M059J (cell line): ENCODE measurements at regions not wholly inside any gene's neighbourhood (a gene's known extent, or its start where the extent isn't known, plus 50 kb on each side); places are given as distances from the start of the nearest gene placed in this dataset.

Experiments used
- DNase-seq: peaks from one replicate; pipeline ENCODE4 v3.0.0-alpha.2; 2012; ENCODE audit warnings: low read depth

DNA sequence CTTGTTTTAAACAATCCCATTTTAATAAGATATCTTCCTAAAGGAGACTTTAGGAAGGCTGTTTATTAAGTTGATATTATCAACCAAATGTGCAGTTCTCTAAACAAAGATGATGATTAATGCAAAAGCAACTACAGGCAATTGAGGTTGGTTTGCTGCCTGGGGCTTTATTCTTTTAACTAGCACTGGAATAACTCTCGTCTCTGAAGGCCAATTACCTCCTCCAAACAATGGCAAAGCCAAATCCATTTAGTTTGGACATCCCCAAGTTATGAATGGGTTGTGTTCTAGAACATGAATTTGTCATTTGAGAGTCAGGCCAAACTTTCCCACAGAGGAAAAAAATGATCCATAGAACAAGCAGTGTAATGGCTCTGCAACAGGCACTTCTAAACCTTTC is 114.1 kb downstream of the SLC16A9 start:
- DNase-seq: peak; percentile 60

DNA sequence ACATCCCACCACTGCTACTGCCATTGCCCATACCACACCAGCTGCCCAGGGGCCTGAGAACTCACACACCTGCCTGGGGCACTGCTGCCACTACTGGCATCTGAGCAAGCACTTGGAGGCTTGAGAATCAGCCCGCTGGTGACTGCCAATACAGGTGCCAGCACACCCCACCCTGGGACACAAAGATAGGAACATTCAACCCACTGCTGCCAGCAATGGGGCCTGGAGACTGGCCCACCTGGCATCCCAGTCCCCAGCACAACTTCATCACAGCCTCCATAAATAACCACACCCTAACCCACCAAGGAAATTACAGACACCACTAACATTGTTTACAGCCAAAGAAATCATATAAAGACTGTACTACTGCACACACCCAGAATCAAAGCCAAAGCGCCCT is 115.9 kb downstream of the SLC16A9 start:
- DNase-seq: no peak

DNA sequence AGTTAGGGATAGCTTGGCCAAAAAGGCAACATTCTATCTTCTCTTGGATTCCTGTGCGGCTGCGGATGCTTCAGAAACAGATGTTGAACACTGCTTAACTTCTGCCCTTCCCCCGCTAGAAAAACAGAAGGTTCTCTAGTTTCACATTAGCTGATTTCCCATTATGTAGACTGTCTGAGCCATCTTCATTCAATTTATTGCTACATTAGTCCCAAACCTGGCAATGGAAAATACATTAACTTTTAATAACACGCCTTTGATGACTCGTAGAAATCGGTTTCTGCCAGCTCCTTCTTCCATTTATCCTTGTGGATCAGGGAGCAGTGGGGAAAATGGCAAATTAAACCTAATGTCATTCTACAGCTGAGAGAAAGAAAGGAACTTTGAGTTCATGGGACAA is 119.9 kb downstream of the SLC16A9 start:
- DNase-seq: no peak

DNA sequence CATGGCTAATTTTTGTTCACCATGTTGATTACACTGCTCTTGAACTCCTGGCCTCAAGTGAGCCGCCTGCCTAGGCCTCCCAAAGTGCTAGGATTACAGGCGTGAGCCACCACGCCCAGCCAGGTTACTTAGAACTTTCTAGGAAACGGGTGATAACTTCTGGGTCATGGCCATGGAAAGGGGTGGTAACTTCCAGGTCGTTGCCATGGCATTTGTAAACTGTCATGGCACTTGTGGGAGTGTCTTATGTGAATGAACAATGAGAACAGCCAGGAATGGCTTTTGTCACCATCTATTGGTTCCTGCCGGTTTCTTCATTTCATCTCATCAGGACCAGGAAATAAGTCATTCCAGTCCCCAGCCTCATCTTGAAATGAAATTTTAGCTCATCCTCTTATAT is 120.9 kb downstream of the SLC16A9 start:
- no peak for DNase-seq

DNA sequence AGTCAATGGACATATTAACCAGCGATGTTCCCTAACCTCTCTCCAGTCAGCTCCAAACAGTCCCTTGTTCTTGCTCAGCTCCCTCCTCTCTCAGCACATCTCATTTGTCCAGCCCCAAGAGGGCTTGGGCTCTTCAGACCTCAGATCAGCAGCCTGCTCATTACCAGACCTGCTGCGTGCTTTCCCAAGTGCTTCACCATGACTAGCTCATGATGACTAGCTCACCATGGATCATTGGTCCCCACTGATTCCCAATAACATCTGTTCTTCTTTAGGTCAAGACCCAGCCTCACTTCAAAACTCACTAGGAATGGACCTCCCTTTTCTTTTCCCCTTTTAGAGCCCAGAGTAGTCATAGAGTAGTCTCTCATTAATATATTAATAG is 121.9 kb downstream of the SLC16A9 start:
- DNase-seq: no peak

DNA sequence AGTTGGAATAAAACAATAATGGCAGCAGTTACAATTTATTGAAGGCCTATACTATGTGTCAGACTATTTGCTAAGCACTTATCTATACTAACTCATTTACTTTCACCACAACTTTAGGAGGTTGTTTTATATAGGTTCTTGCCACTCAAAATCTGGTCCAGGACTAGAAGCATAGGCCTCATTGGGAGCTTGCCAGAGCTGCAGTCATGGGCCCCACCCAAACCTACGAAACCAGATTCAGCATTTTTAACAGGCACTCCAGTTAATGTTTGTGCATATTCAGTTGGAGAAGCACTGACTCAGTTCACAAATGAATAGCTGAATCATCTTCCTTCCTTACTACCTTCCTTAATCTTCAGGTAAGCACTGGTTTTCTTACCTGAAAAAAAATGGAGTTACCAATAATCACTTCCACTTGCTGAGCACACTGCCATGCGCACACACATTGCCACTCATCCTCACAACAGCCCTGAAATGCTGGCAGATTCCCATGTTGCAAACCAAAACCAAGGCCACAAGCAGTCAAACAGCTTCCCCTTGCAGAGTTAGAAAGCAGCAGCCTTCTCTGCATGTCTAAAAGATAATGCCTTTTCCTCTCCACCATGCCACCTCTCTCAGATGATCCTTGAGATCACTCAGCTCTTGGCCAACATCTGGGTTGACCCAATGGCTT is 122.4 kb downstream of the SLC16A9 start:
- DNase-seq: no peak

DNA sequence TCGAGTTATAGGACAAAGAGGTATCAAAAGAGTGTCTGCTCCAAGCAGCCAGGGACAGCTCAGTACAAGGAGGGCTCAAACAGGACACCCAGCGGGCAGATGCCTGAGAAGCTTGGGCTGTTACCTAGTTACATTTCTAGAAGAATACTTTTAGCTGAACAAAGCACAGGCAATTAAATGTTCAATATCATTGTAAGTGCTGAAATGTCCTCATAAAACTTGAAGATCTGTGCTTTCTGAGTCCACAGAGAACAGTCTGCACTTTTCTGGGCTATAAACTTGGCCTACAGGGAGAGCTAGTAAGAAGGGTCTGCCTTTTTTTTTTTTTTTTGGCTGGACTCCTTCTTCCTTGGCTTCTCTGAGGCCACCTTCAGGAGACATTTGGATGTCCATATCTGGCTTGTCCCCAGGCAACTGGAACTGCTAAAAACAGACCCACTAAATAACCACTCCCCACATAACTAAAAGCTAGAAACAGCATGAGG is 123.2 kb downstream of the SLC16A9 start:
- no peak for DNase-seq

DNA sequence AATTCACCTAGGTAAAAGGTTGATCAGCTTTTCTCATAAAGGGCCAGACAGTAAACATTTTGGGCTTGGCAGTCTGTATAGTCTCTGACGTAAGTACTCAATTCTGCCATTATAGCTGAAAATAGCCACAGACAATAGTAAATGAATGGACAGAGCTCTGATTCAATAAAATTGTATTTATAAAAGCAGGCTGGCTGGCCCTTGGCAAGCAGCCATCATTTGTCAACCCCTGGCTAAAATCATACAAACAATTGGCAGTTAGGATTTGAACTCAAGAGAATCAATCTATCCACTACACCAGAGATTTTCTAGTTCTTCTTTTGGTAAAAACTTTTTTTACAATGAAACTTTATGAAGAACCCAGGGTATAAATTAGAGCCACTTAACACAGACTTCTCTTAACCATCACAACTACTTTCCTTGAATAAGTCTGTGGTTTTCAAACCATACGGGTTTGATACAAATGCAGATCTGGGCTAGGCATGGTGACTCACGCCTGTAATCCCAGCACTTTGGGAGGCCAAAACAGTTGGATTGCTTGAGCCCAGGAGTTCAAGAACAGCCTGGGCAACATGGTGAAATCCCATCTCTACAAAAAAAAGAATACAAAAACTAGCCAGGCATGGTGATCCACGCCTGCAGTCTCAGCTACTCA is 124.5 kb downstream of the SLC16A9 start:
- peak; percentile 11 for DNase-seq

DNA sequence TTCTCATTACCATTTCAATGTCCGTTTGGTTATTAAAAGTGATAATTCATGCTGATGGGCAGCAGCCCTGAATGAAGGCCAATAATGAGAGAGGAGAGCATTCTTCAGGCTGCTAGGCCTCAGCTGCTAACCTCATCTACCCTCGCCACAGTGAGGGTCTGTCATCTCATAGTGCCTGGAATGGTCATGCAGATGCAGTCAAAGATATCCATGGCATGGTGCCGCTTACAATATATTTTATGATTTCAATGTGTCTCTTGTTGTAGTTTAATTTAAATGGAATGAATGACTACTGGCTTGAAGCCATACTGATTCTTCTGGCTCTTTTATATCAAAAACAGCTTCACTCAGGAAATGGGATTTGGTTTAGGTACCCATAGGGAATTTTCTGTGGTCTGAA is 126.9 kb downstream of the SLC16A9 start:
- no peak for DNase-seq

DNA sequence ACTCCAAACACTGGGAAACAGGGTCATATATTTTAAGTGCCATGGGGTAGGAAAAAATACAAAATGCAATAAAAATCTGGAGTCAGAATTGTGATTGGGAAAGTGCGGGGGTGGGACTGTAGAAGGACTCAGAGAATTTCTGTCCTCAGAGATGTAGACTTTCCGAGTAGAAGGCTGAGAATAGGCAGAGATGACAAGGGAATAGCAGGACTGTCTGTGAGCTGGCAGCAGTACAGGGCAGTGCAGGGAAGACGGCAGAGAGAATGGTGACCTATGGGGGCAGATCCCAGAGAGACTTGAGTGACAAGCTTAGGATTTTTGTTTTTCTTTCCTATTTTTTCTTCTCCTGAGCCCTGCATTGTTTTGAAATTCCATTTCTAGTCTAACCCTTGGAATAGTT is 127.6 kb downstream of the SLC16A9 start:
- no peak for DNase-seq

DNA sequence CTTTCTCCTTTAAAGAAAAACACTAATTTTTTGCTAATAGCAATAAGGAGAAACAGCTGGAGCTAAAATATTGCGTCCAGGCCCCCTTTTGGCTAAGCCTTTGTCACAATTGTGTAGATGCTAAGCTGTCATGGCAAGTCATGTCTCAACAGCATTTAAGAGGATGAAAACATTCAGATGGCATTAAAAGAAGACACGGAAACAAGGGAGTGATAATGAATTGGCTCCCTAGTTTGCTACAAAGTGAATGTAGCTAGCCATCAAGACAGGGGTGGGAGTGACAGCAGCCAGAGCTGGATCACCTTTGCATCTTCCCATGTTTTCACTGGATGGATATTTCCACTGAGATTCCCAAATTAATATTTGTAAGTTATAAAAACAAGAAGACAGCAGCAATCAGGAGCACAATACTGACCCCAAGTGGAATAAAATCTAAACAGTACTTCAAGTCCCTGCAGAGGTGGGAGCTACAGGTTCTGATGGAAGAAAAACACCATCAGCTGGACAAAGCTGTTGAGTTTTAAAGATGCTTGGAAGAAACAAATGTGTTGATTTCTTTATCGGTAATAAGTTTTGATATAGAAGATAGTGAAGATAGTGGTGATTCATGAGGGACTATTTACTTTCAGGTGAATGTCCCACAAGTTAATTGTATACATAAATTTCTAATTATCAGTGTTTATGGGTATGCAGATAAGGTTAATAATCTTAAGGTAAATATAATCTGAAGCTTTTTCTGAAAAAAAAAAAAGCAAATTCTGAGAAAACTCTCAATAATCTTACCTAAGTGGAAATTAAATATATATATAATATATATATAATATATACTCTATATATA is 129.4 kb downstream of the SLC16A9 start:
- DNase-seq: peak; percentile 23

DNA sequence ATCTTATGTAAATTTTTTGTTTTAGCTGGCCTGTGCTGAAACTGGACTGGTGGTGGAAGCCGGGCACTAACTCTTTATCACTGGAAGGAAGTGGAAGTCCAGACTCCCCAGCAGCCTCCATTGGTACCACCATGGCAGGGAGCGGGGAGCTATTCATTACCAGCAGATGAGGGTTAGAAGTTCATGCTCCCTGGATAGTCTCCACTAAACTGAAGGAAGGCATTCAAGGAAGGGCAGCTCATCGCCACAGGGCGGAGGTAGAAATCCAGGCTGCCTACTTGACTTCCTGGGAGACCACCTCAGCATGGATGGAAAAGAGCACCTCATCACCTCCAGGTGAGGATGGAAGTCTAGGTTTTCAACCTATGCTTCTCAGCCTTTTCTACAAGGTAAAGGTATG is 130.9 kb downstream of the SLC16A9 start:
- DNase-seq: no peak

DNA sequence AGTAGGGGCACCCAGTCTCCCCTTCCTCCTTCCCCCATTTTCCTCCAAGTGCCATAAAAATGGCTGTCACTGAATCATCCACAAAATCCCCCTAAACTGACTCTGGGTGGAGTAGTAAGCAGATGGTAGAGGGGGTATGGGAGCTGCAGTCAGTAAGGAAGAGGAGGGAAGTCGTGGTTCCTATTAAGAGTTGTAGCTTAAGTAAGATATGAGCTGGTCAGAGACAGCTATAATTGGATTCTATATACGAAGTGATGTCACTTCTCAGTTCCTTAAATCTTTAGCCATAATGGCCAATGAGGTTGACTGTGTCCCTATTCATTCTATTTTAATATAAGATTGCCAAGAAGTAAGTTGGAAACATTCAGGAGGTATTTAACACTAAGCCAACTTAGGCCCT is 131.7 kb downstream of the SLC16A9 start:
- DNase-seq: no peak

DNA sequence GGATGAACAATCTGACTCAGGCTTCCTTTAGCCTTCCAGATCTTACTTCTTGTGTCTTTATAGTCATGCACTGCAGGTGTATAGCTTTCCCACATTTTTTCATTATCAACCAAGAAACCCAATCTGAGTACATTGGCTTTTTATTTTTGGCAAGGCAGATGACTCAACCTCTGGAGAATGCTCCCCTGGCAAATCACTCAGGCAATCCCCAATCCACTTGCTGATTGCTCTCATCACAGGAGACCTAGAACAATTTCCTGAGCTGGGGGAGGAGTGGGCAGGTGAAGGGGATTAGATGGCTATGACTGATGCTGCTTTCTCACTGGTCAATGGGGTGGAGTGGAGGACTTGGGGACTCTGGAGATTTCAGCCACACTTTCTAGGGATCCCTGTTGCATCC is 134.4 kb downstream of the SLC16A9 start:
- DNase-seq: no peak

DNA sequence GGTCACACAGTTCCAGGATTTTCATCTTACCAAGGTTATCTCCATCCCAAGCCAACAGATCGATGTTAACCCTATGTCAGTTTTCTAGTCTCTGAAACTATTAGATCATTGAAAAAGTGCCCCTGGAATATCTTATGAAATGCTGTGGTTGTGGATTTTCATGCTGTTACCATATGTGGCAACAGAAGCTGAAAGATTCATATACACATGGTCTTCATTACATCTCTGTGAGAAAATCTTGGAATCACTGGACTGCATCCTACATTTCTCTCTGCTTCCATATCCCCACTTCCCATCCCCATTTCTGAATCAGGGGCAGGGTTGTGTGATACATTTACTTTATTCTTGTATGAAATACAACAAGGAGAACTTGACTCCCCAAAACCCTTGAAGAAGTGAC is 146.1 kb downstream of the SLC16A9 start:
- no peak for DNase-seq

DNA sequence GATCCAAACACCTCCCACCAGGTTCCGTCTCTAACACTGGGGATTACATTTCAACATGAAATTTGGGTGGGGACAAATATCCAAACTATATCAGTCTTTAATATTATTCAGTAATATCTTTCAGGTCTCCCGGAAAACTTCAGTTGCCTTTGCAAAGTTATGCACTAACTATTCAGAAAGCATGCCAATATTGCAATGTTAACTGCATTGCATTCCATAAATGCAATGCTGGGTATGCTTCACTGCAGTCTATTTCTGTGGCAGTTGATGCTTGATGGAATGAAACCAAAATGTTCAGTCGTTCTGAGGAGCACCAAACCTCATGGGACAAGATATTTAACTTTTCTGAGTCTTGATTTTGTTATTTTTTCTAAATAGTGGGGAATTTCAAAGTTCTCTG is 147.5 kb downstream of the SLC16A9 start:
- no peak for DNase-seq

DNA sequence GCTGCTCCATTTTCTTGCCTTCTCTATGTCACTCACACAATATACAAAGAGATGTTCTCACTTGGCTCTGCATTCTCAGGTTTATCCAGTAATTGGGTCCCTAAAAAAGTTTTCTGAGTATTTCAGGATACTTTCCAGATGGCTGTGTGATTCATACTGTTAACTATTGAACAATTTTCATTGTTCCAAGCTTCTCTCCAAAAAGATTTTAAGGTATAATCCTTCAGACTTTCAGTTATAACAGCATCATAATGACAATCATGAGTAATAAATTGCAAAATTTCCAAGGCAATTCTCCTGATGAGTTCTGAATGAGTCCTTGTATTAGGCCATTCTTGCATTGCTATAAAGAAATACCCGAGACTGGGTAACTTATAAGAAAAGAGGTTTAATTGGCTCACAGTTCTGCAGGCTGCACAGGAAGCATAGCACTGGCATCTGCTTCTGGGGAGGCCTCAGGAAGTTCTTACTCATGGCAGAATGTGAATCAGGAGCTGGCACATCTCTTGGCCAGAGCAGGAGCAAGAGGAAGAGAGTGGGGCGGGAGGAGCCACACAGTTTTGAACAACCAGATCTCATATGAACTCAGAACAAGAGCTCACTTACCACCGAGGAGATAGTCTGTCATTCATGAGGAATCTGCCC is 148.1 kb downstream of the SLC16A9 start:
- no peak for DNase-seq

DNA sequence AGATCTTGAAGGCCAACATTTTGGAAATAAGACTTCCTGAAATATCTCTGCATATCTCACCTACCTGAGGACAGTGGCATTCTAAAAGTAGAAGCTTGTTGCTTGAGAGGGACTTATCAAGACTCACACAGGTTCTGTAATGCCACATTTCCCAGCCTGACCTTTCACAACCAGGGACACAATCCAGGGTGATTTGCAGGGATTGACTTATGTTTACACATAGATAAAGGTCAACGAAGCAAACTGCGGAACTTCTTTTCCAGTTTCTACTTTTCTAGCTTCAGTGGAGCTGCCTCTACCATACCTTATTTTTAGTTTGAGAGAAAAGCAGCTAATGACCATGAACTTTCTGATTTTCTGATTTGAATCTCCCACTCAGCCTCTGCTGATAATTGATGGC is 148.7 kb downstream of the SLC16A9 start:
- DNase-seq: no peak

DNA sequence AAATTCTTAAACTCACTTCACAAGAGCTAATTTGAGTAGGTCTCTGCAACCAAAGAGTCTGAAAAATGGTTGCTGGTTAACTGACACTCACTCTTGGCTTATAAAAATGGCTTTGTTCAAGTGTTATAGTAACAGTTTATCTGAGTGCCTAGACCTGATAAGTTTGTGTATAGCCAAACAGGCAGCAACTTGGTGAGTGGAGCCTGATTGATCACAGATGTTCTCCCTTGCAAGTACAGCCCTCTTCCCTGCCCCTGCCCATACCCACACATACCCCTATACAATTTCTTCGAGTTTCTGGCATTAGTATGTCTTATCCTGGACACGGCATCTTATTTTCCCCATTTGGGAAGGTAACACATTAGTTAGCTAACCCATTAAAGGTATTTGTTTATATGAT is 149.5 kb downstream of the SLC16A9 start:
- no peak for DNase-seq

DNA sequence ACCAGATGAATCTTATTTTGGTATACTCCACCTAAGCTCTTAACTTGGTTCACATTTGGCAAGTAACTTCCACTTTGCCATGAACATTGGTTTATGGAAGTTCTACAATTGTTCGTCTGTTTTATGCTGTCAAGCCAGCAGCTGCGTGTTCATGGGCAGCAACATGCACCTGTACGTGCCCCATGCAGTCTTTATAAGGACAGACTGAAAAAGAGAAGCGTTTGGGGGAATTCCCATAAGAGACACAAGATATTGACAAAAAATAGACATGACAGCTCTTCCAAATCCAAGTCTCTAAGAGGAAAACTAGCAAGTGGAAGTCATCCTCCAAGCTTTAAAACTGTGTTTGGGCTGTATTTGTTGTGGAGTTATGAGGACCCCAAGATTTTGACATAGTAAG is 151.6 kb downstream of the SLC16A9 start:
- DNase-seq: no peak

DNA sequence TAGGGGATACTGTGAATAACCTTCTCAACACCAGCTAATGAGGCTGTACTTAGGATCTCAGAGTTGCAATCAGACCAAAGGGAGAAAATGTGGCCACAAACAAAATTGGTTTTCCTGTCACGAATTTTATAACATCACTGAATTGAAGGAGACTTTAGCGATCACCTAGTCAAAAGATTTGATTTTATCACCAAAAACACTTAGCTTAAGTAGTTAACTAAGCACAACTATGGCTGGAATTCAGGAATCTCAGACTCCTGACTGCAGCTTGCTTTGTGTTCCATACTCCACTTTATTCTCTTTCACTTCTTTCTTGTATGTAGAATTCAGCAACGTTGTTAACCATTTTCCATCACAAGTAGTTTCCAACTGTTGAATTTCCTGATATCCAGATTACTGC is 152.0 kb downstream of the SLC16A9 start:
- no peak for DNase-seq

DNA sequence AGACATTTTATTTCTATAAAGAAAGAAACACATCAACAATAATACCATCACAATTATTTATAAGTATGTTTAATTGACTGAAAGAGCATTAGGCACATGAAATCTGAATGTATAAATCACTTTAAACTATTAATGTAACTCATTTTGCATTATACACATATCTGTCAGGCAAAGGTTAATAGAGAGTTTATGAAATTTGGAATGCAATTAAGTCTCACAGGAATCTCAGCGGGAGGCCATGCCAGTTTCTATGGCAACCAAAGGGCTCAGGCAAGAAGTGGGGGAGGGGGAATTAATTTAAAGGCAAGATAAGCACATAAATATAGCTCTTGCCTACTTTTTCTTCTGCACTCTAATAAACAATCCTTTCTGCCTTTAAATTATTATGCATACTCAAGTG is 152.6 kb downstream of the SLC16A9 start:
- no peak for DNase-seq
